WTC11 (cell line): ENCODE measurements at regions not wholly inside any gene's neighbourhood (a gene's known extent, or its start where the extent isn't known, plus 50 kb on each side); places are given as distances from the start of the nearest gene placed in this dataset.

Source experiments
- ATAC-seq: fragments of 200-7000 bp; cut with Tn5 transposase; 2 replicates; pipeline ENCODE4 v1.10.0; 2021; ENCODE audit warnings: mild to moderate bottlenecking, moderate library complexity
- CTCF ChIA-PET: fragments of 300-600 bp; sonication (Branson Sonifier 250); formaldehyde crosslinking; loops from one replicate; lab custom pipeline; 2021; ENCODE audit warnings: antibody characterized with exemption; lab: Charles Lee
- POLR2A ChIA-PET: fragments of 350-600 bp; sonication (Branson Sonifier 250); formaldehyde crosslinking; loops from one replicate; lab custom pipeline; 2021; ENCODE audit warnings: antibody characterized with exemption; lab: Charles Lee
- DNase-seq: peaks from one replicate; pipeline ENCODE4 v3.0.0; 2021; ENCODE audit warnings: low spot score
- H3K27ac Mint-ChIP-seq: 2 replicates; pipeline ENCODE4 v1.8.0; 2021; ENCODE audit warnings: mixed read lengths
- H3K27me3 Mint-ChIP-seq: 2 replicates; pipeline ENCODE4 v1.8.0; 2021; ENCODE audit warnings: low read depth, mild to moderate bottlenecking, moderate library complexity, mixed read lengths
- H3K36me3 Mint-ChIP-seq: 2 replicates; pipeline ENCODE4 v1.8.0; 2021; ENCODE audit warnings: mixed read lengths
- H3K4me1 Mint-ChIP-seq: 2 replicates; pipeline ENCODE4 v1.8.0; 2022; ENCODE audit warnings: mixed read lengths
- H3K4me3 Mint-ChIP-seq: 2 replicates; pipeline ENCODE4 v1.8.0; 2021; ENCODE audit warnings: mild to moderate bottlenecking, moderate library complexity, mixed read lengths
- H3K9me3 Mint-ChIP-seq: 2 replicates; pipeline ENCODE4 v1.8.0; 2021; ENCODE audit warnings: mixed read lengths
- E2F5 ChIP-seq: sonication (generic); formaldehyde crosslinking; IDR thresholded peaks from 2 replicates; pipeline ENCODE4 v1.8.1; 2022; ENCODE audit warnings: mild to moderate bottlenecking, moderate library complexity, missing genetic modification reagents
- ELF4 ChIP-seq: sonication (generic); formaldehyde crosslinking; IDR thresholded peaks from 2 replicates; pipeline ENCODE4 v1.8.1; 2022; ENCODE audit warnings: low read depth, mild to moderate bottlenecking, moderate library complexity, missing genetic modification reagents
- FOXK1 ChIP-seq: sonication (generic); formaldehyde crosslinking; IDR thresholded peaks from 2 replicates; pipeline ENCODE4 v1.8.0; 2022; ENCODE audit warnings: mild to moderate bottlenecking, moderate library complexity, missing genetic modification reagents
- FOXP4 ChIP-seq: sonication (generic); formaldehyde crosslinking; IDR thresholded peaks from 2 replicates; pipeline ENCODE4 v1.8.0; 2022; ENCODE audit warnings: mild to moderate bottlenecking, missing genetic modification reagents
- GABPB1 ChIP-seq: sonication (generic); formaldehyde crosslinking; IDR thresholded peaks from 2 replicates; pipeline ENCODE4 v1.8.1; 2023; ENCODE audit warnings: mild to moderate bottlenecking, missing genetic modification reagents
- HMGA2 ChIP-seq: fragments of 250-450 bp; sonication (Bioruptor Pico); IDR thresholded peaks from 2 replicates; pipeline ENCODE4 v1.4.0; 2021; ENCODE audit warnings: mild to moderate bottlenecking, moderate library complexity
- PRDM15 ChIP-seq: sonication (generic); formaldehyde crosslinking; IDR thresholded peaks from 2 replicates; pipeline ENCODE4 v1.8.0; 2022; ENCODE audit warnings: missing genetic modification reagents
- RELA ChIP-seq: sonication (generic); formaldehyde crosslinking; IDR thresholded peaks from 2 replicates; pipeline ENCODE4 v1.8.1; 2022; ENCODE audit warnings: missing genetic modification reagents, mild to moderate bottlenecking, borderline replicate concordance
- SMAD4 ChIP-seq: sonication (generic); formaldehyde crosslinking; IDR thresholded peaks from 2 replicates; pipeline ENCODE4 v1.8.0; 2022; ENCODE audit warnings: mild to moderate bottlenecking, missing genetic modification reagents
- SOX15 ChIP-seq: fragments of 250-450 bp; sonication (Bioruptor Pico); IDR thresholded peaks from 2 replicates; pipeline ENCODE4 v1.9.0; 2021; ENCODE audit warnings: mild to moderate bottlenecking
- TP53 ChIP-seq: sonication (generic); formaldehyde crosslinking; IDR thresholded peaks from 2 replicates; pipeline ENCODE4 v1.8.1; 2023; ENCODE audit warnings: mild to moderate bottlenecking, missing genetic modification reagents
- ZNF121 ChIP-seq: sonication (generic); formaldehyde crosslinking; IDR thresholded peaks from 2 replicates; pipeline ENCODE4 v1.8.0; 2023; ENCODE audit warnings: missing genetic modification reagents
- TF ChIP-seq, protein P1 (sequence below): fragments of 250-450 bp; sonication (Bioruptor Pico); IDR thresholded peaks from 2 replicates; pipeline ENCODE4 v1.9.0; 2021; ENCODE audit warnings: moderate library complexity, mild to moderate bottlenecking, inconsistent platforms, borderline replicate concordance
- TF ChIP-seq, protein P2 (sequence below): fragments of 250-450 bp; sonication (Bioruptor Pico); IDR thresholded peaks from 2 replicates; pipeline ENCODE4 v1.9.0; 2021; ENCODE audit warnings: mild to moderate bottlenecking, borderline replicate concordance
- TF ChIP-seq, protein P3 (sequence below): sonication (generic); formaldehyde crosslinking; conservative IDR thresholded peaks from 2 replicates; pipeline ENCODE4 v1.8.1; 2023; ENCODE audit warnings: mild to moderate bottlenecking, low read depth, missing genetic modification reagents, moderate library complexity
- TF ChIP-seq, protein P4 (sequence below): sonication (generic); formaldehyde crosslinking; IDR thresholded peaks from 2 replicates; pipeline ENCODE4 v1.8.0; 2023; ENCODE audit warnings: missing genetic modification reagents, mild to moderate bottlenecking, borderline replicate concordance

DNA sequence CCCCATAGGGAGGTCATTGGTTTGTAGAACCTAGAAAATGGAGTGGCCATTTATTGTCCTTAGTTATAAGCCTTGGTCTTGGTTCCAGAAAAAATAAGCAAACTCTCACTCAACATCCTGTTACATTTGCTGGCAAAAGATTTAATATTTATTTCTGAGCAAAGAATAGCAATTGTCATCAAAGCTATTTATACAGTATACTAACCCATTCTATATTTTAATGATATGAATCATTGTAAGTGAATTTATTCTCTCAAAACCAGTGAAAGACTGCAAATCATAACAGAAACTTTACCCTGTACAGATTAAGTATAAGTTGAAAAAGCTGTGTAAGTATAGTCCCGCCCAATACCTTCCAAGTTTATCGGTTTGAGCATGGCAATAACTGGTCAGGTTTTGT is 364.4 kb downstream of the CD109 start:
- ChIA-PET POLR2A (no interaction called here), CTCF (no interaction called here)
- Mint-ChIP-seq H3K4me1 (0 out of 2 replicates have a peak, but pooled peaks cover 6% of the 10 kb centered on the region), H3K36me3 (no peaks in the 10 kb centered on the region), H3K4me3 (no peak overlapping the region), H3K9me3 (0 out of 2 replicates have a peak, but pooled peaks cover 3% of the 10 kb centered on the region), H3K27me3 (no peaks in the 10 kb centered on the region), H3K27ac (no peak overlapping the region)
- TF ChIP-seq HMGA2 (CRISPR knock-in tag) = no peak
- TF ChIP-seq PRDM15 (CRISPR knock-in tag) = no peak
- TF ChIP-seq E2F5 = no peak
- TF ChIP-seq FOXK1 (CRISPR knock-in tag) = no peak
- no peak for TF ChIP-seq RELA (CRISPR knock-in tag)
- TF ChIP-seq, protein P1, sequence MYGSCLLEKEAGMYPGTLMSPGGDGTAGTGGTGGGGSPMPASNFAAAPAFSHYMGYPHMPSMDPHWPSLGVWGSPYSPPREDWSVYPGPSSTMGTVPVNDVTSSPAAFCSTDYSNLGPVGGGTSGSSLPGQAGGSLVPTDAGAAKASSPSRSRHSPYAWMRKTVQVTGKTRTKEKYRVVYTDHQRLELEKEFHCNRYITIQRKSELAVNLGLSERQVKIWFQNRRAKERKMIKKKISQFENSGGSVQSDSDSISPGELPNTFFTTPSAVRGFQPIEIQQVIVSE (CRISPR knock-in tag) = no peak
- no peak for TF ChIP-seq TP53 (CRISPR knock-in tag)
- no peak for TF ChIP-seq GABPB1 (CRISPR knock-in tag)
- no peak for ATAC-seq
- no peak for DNase-seq

GRCh38 chr6:74058606-74059005 is 362.6 kb downstream of the CD109 start:
- H3K27me3 Mint-ChIP-seq = no peaks in the 10 kb centered on the region
- no peak overlapping the region for H3K4me3 Mint-ChIP-seq
- no peaks in the 10 kb centered on the region for H3K36me3 Mint-ChIP-seq
- CTCF ChIA-PET = interaction anchor here (0.7 to 1.5 kb wide), 2 partner anchors 33 to 320 kb away, joined by 3 to 5 read pairs; no protein-coding TSS in a partner anchor
- H3K27ac Mint-ChIP-seq = no peak overlapping the region
- H3K9me3 Mint-ChIP-seq = 0 out of 2 replicates have a peak, but pooled peaks cover 3% of the 10 kb centered on the region
- POLR2A ChIA-PET = interaction anchor here (0.6 kb wide), 1 partner anchor 1108 kb away, joined by 3 read pairs; no protein-coding TSS in a partner anchor
- ATAC-seq (no peak), DNase-seq (no peak)
- H3K4me1 Mint-ChIP-seq = 0 out of 2 replicates have a peak, but pooled peaks cover 6% of the 10 kb centered on the region
- TF ChIP-seq, protein P2, sequence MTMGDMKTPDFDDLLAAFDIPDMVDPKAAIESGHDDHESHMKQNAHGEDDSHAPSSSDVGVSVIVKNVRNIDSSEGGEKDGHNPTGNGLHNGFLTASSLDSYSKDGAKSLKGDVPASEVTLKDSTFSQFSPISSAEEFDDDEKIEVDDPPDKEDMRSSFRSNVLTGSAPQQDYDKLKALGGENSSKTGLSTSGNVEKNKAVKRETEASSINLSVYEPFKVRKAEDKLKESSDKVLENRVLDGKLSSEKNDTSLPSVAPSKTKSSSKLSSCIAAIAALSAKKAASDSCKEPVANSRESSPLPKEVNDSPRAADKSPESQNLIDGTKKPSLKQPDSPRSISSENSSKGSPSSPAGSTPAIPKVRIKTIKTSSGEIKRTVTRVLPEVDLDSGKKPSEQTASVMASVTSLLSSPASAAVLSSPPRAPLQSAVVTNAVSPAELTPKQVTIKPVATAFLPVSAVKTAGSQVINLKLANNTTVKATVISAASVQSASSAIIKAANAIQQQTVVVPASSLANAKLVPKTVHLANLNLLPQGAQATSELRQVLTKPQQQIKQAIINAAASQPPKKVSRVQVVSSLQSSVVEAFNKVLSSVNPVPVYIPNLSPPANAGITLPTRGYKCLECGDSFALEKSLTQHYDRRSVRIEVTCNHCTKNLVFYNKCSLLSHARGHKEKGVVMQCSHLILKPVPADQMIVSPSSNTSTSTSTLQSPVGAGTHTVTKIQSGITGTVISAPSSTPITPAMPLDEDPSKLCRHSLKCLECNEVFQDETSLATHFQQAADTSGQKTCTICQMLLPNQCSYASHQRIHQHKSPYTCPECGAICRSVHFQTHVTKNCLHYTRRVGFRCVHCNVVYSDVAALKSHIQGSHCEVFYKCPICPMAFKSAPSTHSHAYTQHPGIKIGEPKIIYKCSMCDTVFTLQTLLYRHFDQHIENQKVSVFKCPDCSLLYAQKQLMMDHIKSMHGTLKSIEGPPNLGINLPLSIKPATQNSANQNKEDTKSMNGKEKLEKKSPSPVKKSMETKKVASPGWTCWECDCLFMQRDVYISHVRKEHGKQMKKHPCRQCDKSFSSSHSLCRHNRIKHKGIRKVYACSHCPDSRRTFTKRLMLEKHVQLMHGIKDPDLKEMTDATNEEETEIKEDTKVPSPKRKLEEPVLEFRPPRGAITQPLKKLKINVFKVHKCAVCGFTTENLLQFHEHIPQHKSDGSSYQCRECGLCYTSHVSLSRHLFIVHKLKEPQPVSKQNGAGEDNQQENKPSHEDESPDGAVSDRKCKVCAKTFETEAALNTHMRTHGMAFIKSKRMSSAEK = no peak
- TF ChIP-seq, protein P3, sequence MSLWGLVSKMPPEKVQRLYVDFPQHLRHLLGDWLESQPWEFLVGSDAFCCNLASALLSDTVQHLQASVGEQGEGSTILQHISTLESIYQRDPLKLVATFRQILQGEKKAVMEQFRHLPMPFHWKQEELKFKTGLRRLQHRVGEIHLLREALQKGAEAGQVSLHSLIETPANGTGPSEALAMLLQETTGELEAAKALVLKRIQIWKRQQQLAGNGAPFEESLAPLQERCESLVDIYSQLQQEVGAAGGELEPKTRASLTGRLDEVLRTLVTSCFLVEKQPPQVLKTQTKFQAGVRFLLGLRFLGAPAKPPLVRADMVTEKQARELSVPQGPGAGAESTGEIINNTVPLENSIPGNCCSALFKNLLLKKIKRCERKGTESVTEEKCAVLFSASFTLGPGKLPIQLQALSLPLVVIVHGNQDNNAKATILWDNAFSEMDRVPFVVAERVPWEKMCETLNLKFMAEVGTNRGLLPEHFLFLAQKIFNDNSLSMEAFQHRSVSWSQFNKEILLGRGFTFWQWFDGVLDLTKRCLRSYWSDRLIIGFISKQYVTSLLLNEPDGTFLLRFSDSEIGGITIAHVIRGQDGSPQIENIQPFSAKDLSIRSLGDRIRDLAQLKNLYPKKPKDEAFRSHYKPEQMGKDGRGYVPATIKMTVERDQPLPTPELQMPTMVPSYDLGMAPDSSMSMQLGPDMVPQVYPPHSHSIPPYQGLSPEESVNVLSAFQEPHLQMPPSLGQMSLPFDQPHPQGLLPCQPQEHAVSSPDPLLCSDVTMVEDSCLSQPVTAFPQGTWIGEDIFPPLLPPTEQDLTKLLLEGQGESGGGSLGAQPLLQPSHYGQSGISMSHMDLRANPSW (CRISPR knock-in tag) = no peak
- TF ChIP-seq, protein P4, sequence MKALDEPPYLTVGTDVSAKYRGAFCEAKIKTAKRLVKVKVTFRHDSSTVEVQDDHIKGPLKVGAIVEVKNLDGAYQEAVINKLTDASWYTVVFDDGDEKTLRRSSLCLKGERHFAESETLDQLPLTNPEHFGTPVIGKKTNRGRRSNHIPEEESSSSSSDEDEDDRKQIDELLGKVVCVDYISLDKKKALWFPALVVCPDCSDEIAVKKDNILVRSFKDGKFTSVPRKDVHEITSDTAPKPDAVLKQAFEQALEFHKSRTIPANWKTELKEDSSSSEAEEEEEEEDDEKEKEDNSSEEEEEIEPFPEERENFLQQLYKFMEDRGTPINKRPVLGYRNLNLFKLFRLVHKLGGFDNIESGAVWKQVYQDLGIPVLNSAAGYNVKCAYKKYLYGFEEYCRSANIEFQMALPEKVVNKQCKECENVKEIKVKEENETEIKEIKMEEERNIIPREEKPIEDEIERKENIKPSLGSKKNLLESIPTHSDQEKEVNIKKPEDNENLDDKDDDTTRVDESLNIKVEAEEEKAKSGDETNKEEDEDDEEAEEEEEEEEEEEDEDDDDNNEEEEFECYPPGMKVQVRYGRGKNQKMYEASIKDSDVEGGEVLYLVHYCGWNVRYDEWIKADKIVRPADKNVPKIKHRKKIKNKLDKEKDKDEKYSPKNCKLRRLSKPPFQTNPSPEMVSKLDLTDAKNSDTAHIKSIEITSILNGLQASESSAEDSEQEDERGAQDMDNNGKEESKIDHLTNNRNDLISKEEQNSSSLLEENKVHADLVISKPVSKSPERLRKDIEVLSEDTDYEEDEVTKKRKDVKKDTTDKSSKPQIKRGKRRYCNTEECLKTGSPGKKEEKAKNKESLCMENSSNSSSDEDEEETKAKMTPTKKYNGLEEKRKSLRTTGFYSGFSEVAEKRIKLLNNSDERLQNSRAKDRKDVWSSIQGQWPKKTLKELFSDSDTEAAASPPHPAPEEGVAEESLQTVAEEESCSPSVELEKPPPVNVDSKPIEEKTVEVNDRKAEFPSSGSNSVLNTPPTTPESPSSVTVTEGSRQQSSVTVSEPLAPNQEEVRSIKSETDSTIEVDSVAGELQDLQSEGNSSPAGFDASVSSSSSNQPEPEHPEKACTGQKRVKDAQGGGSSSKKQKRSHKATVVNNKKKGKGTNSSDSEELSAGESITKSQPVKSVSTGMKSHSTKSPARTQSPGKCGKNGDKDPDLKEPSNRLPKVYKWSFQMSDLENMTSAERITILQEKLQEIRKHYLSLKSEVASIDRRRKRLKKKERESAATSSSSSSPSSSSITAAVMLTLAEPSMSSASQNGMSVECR (CRISPR knock-in tag) = no peak
- no peak for TF ChIP-seq ELF4 (CRISPR knock-in tag)
- TF ChIP-seq SMAD4 (CRISPR knock-in tag) = no peak
- TF ChIP-seq FOXP4 (CRISPR knock-in tag) = no peak
- TF ChIP-seq SOX15 (CRISPR knock-in tag) = no peak
- TF ChIP-seq GABPB1 (CRISPR knock-in tag) = no peak
- TF ChIP-seq ZNF121 (CRISPR knock-in tag) = no peak
